H1 (cell line): ENCODE measurements at regions not wholly inside any gene's neighbourhood (a gene's known extent, or its start where the extent isn't known, plus 50 kb on each side); places are given as distances from the start of the nearest gene placed in this dataset.

Source experiments
- CTCF ChIA-PET: fragments of 300-600 bp; sonication (Branson Sonifier 250); formaldehyde crosslinking; loops from one replicate; lab custom pipeline; 2021; ENCODE audit not compliant: partially characterized antibody; lab: Charles Lee
- POLR2A ChIA-PET: fragments of 300-600 bp; sonication (Branson Sonifier 250); formaldehyde crosslinking; loops from one replicate; lab custom pipeline; 2021; ENCODE audit warnings: inconsistent platforms; ENCODE audit not compliant: partially characterized antibody; lab: Charles Lee
- DNase-seq, 2 experiments: peaks; one replicate each; pipeline versions ENCODE4 v3.0.0 to v3.0.0-alpha.2; 2010 to 2022; ENCODE audit warnings: low spot score in 2 of 2, low read depth in 1 of 2, mixed read lengths in 1 of 2
- FAIRE-seq: peaks from 2 replicates; lab custom pipeline; 2011; peaks lifted over from hg19 to GRCh38; lab: Jason Lieb, UNC
- H2AFZ ChIP-seq: 2 replicates; pipeline ENCODE4 v1.8.1; 2012; ENCODE audit warnings: low read length, inconsistent platforms
- H2AK5ac ChIP-seq: 2 replicates; pipeline ENCODE4 v1.6.1; 2013; ENCODE audit warnings: low read depth, low read length
- H2BK120ac ChIP-seq: replicated peaks from 2 replicates; pipeline ENCODE3; 2013; ENCODE audit warnings: low read depth, low read length, inconsistent platforms
- H2BK12ac ChIP-seq: 2 replicates; pipeline ENCODE4 v1.6.1; 2013; ENCODE audit warnings: low read depth, low read length
- H2BK15ac ChIP-seq: 2 replicates; pipeline ENCODE4 v1.6.1; 2013; ENCODE audit warnings: low read length
- H2BK20ac ChIP-seq: 2 replicates; pipeline ENCODE4 v1.6.1; 2013; ENCODE audit warnings: low read length
- H2BK5ac ChIP-seq: 2 replicates; pipeline ENCODE4 v1.6.1; 2013; ENCODE audit warnings: low read depth, low read length
- H3K14ac ChIP-seq: 2 replicates; pipeline ENCODE4 v1.6.1; 2013; ENCODE audit warnings: inconsistent platforms; ENCODE audit not compliant: insufficient read length
- H3K18ac ChIP-seq: 2 replicates; pipeline ENCODE4 v1.6.1; 2013; ENCODE audit warnings: low read length; ENCODE audit errors: extremely low read depth
- H3K23ac ChIP-seq: 2 replicates; pipeline ENCODE4 v1.6.1; 2013; ENCODE audit warnings: inconsistent platforms; ENCODE audit not compliant: insufficient read length
- H3K23me2 ChIP-seq: 2 replicates; pipeline ENCODE4 v1.6.1; 2013; ENCODE audit warnings: low read depth, low read length
- H3K27ac ChIP-seq: 2 replicates; pipeline ENCODE4 v1.6.1; 2011; ENCODE audit warnings: low read depth, low read length, inconsistent platforms
- H3K27me3 ChIP-seq, 4 experiments: replicated peaks in 1 of 4; 1 replicate in 1 of 4; 2 replicates in 3 of 4; pipeline versions ENCODE4 v1.6.1 to v1.8.1; 2011 to 2013; ENCODE audit warnings: low read length in 3 of 4, mild to moderate bottlenecking in 3 of 4, inconsistent platforms in 2 of 4, mixed read lengths in 2 of 4, moderate library complexity in 1 of 4; ENCODE audit not compliant: control insufficient read depth in 3 of 4, insufficient read depth in 3 of 4; ENCODE audit errors: extremely low read depth in 1 of 4
- H3K36me3 ChIP-seq, 4 experiments: 2 replicates each; pipeline versions ENCODE4 v1.6.1 to v1.8.1; 2011 to 2013; ENCODE audit warnings: mild to moderate bottlenecking in 4 of 4, low read length in 3 of 4, moderate library complexity in 2 of 4, control low read depth in 1 of 4, inconsistent platforms in 1 of 4; ENCODE audit not compliant: insufficient read depth in 4 of 4, control insufficient read depth in 2 of 4
- H3K4ac ChIP-seq: replicated peaks from 2 replicates; pipeline ENCODE3; 2013; ENCODE audit warnings: low read length, low read depth, mixed read lengths, inconsistent platforms; ENCODE audit not compliant: insufficient read length
- H3K4me1 ChIP-seq, 4 experiments: replicated peaks in 1 of 4; 1 replicate in 1 of 4; 2 replicates in 3 of 4; pipeline versions ENCODE4 v1.6.1 to v1.8.1; 2011 to 2013; ENCODE audit warnings: low read length in 3 of 4, inconsistent platforms in 2 of 4, mixed read lengths in 1 of 4; ENCODE audit not compliant: insufficient read depth in 4 of 4, control insufficient read depth in 3 of 4
- H3K4me2 ChIP-seq, 2 experiments: 2 replicates each; pipeline versions ENCODE4 v1.6.1 to v1.8.1; 2011 to 2013; ENCODE audit warnings: low read depth in 2 of 2, low read length in 2 of 2, control low read depth in 1 of 2, inconsistent platforms in 1 of 2, mild to moderate bottlenecking in 1 of 2; ENCODE audit not compliant: insufficient read depth in 1 of 2
- H3K4me3 ChIP-seq, 4 experiments: fragments of 200-600, 300-600 bp in 1 of 4; sonication (generic), shearing (Covaris generic), sonication (Bioruptor Twin) in 1 of 4; 2 replicates each; pipeline versions ENCODE4 v1.5.1 to v1.8.1; 2011 to 2016; ENCODE audit warnings: low read length in 4 of 4, low read depth in 3 of 4, control low read depth in 2 of 4, inconsistent platforms in 2 of 4, mild to moderate bottlenecking in 2 of 4, mixed read lengths in 1 of 4, moderate library complexity in 1 of 4; ENCODE audit not compliant: insufficient read depth in 2 of 4; ENCODE audit errors: extremely low read depth in 1 of 4
- H3K56ac ChIP-seq: replicated peaks from 2 replicates; pipeline ENCODE3; 2013; ENCODE audit warnings: low read depth, mild to moderate bottlenecking, mixed read lengths, low read length, inconsistent platforms; ENCODE audit not compliant: insufficient read length
- H3K79me1 ChIP-seq: 2 replicates; pipeline ENCODE4 v1.6.1; 2013; ENCODE audit warnings: low read depth, low read length, control low read depth
- H3K79me2 ChIP-seq, 2 experiments: 2 replicates each; pipeline versions ENCODE4 v1.6.1 to v1.8.1; 2012 to 2013; ENCODE audit warnings: low read length in 2 of 2, mild to moderate bottlenecking in 2 of 2, inconsistent platforms in 1 of 2; ENCODE audit not compliant: insufficient read depth in 2 of 2, control insufficient read depth in 1 of 2
- H3K9ac ChIP-seq, 4 experiments: replicated peaks in 1 of 4; 1 replicate in 1 of 4; 2 replicates in 3 of 4; pipeline versions ENCODE4 v1.6.1 to v1.8.1; 2011 to 2013; ENCODE audit warnings: low read depth in 3 of 4, low read length in 3 of 4, control low read depth in 2 of 4, mild to moderate bottlenecking in 2 of 4, moderate library complexity in 2 of 4, inconsistent platforms in 1 of 4; ENCODE audit errors: extremely low read depth in 1 of 4
- H3K9me3 ChIP-seq, 2 experiments: 2 replicates each; pipeline versions ENCODE4 v1.6.1 to v1.8.1; 2012 to 2013; ENCODE audit warnings: mild to moderate bottlenecking in 2 of 2, moderate library complexity in 2 of 2, control low read depth in 1 of 2, inconsistent platforms in 1 of 2, low read depth in 1 of 2, low read length in 1 of 2, mixed read lengths in 1 of 2; ENCODE audit not compliant: insufficient read depth in 2 of 2
- H4K20me1 ChIP-seq, 2 experiments: replicated peaks in 1 of 2; 2 replicates each; pipeline versions ENCODE3 to v1.8.1; 2011 to 2013; ENCODE audit warnings: inconsistent platforms in 2 of 2, low read length in 2 of 2, mild to moderate bottlenecking in 1 of 2; ENCODE audit not compliant: insufficient read depth in 2 of 2, control insufficient read depth in 1 of 2
- H4K5ac ChIP-seq: 2 replicates; pipeline ENCODE4 v1.6.1; 2013; ENCODE audit warnings: low read length, low read depth, mixed read lengths, inconsistent platforms; ENCODE audit not compliant: insufficient read length
- H4K8ac ChIP-seq: 2 replicates; pipeline ENCODE4 v1.8.0; 2013; ENCODE audit warnings: mild to moderate bottlenecking, moderate library complexity, low read length, inconsistent platforms; ENCODE audit not compliant: insufficient read depth; ENCODE audit errors: extremely low read depth
- H4K91ac ChIP-seq: replicated peaks from 2 replicates; pipeline ENCODE3; 2013; ENCODE audit warnings: low read length, mixed read lengths, inconsistent platforms; ENCODE audit not compliant: insufficient read length
- CBX5 ChIP-seq: fragments of 300-800, 300-1000 bp; sonication (generic); IDR thresholded peaks from 2 replicates; pipeline ENCODE4 v1.7.1; 2016; ENCODE audit warnings: antibody characterized with exemption, low read length, low read depth
- CEBPB ChIP-seq: IDR thresholded peaks from 2 replicates; pipeline ENCODE4 v1.6.1; 2012; ENCODE audit warnings: low read depth, low read length
- JUND ChIP-seq: IDR thresholded peaks from 2 replicates; pipeline ENCODE4 v1.6.1; 2011; ENCODE audit warnings: mild to moderate bottlenecking, improper control_type of control experiment, low read length
- SP4 ChIP-seq: IDR thresholded peaks from 2 replicates; pipeline ENCODE4 v1.6.1; 2012; ENCODE audit warnings: low read length, inconsistent platforms
- SRF ChIP-seq: IDR thresholded peaks from 2 replicates; pipeline ENCODE4 v1.6.1; 2011; ENCODE audit warnings: mild to moderate bottlenecking, low read depth, low read length, moderate library complexity
- WGBS, 2 experiments: shearing (Covaris generic) in 1 of 2; methylation state at CpG; one replicate each; pipeline versions ENCODE4 v1.1.6 to v1.1.7; 2013 to 2015; ENCODE audit warnings: low lambda C conversion rate in 2 of 2, mixed read lengths in 2 of 2, inconsistent platforms in 1 of 2, low coverage in 1 of 2, missing lambda C conversion rate in 1 of 2; ENCODE audit not compliant: insufficient replicate concordance in 2 of 2, insufficient coverage in 1 of 2, insufficient read length in 1 of 2; ENCODE audit errors: extremely low coverage in 1 of 2, missing lambda C conversion rate in 1 of 2; 5-methylcytosine and 5-hydroxymethylcytosine counted together

DNA sequence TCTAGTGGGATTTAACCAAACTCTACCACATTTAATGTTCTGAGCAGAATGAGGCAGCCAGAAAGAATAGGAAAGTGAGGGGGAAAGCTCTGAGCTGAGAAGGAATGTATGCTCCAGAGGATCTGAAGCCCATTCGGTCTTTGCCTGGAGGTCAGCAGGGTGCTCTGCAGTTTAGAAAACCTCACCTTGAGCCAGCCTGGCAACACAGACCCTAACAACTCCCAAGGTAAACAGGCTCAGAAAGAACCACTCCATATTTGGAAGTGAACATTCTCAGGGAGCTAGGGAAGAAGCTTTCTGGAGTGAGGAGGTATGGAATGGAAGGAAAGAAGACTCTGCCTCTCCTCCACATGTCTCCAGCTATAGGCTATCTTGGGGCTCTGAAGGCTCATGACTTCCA is 398.8 kb downstream of the SEC16B start:
- no peaks in the 10 kb centered on the region for H4K20me1 ChIP-seq
- H3K4me3 ChIP-seq = no peak overlapping the region
- no peak overlapping the region for H3K4ac ChIP-seq
- no peak overlapping the region for H3K14ac ChIP-seq
- H2BK120ac ChIP-seq = no peak overlapping the region
- no peak overlapping the region for H2AFZ ChIP-seq
- no peak overlapping the region for H4K8ac ChIP-seq
- ChIA-PET CTCF (interaction anchor here (1.0 kb wide), 1 partner anchor 10 kb away, joined by 3 read pairs; no protein-coding TSS in a partner anchor), POLR2A (no interaction called here)
- H3K27me3 ChIP-seq = no peaks in the 10 kb centered on the region
- no peak overlapping the region for H2BK12ac ChIP-seq
- no peak overlapping the region for H2BK20ac ChIP-seq
- H3K36me3 ChIP-seq = no peaks in the 10 kb centered on the region
- H3K18ac ChIP-seq = no peak overlapping the region
- H3K27ac ChIP-seq = no peak overlapping the region
- H3K4me1 ChIP-seq = no peaks in the 10 kb centered on the region
- H3K9ac ChIP-seq = no peak overlapping the region
- H3K23ac ChIP-seq = no peak overlapping the region
- H4K91ac ChIP-seq = no peak overlapping the region
- H2BK15ac ChIP-seq = no peak overlapping the region
- H3K4me2 ChIP-seq = no peak overlapping the region
- no peak overlapping the region for H2AK5ac ChIP-seq
- H3K9me3 ChIP-seq = no peaks in the 10 kb centered on the region
- no peaks in the 10 kb centered on the region for H3K79me1 ChIP-seq
- H2BK5ac ChIP-seq = no peak overlapping the region
- H3K56ac ChIP-seq = no peak overlapping the region
- no peak overlapping the region for H4K5ac ChIP-seq
- FAIRE-seq = no peak
- 100% methylated on average over 1 of the region's 1 CpG; no CpG with 5 or more reads in 1 of the 2 experiments for WGBS, 2 experiments
- TF ChIP-seq SRF (peak; percentile 76; the same call in 1 of the 2 replicates), CEBPB (no peak), CBX5 (no peak), JUND (no peak), SP4 (no peak)
- H3K79me2 ChIP-seq = no peaks in the 10 kb centered on the region
- no peaks in the 10 kb centered on the region; the same call in 1 of the 2 replicates for H3K23me2 ChIP-seq
- DNase-seq = no peak
